Left colon (tissue), 2 donors: ENCODE measurements at regions not wholly inside any gene's neighbourhood (a gene's known extent, or its start where the extent isn't known, plus 50 kb on each side); places are given as distances from the start of the nearest gene placed in this dataset.

Experiments used
- ATAC-seq: fragments of 200-7000 bp; cut with Tn5 transposase; one replicate; pipeline ENCODE4 v1.9.1; 2020; ENCODE audit warnings: mild to moderate bottlenecking, moderate library complexity
- DNase-seq, 2 donors: peaks; one replicate each; pipeline ENCODE4 v3.0.0-alpha.2; 2020
- intact Hi-C, 2 donors: fragments of 100-400 bp; cut with DNase I in 1 of 2; cut with micrococcal nuclease in 1 of 2; formaldehyde crosslinking; loops; one replicate each; pipeline versions ENCODE4 v1.11.2 to v1.14.0; 2022; cut with DNase I, micrococcal nuclease
- microRNA-seq, 2 donors: library from miRNA; unstranded; fragments of <30 nt; microRNA quantifications; one replicate each; pipeline versions ENCODE4 v1.1.0 to v1.2.0, GENCODE V29; 2020
- donor health status: DM: no; HTN: no; CAD: no.
- donor health status: DM: yes; HTN: yes; CAD: no.

DNA sequence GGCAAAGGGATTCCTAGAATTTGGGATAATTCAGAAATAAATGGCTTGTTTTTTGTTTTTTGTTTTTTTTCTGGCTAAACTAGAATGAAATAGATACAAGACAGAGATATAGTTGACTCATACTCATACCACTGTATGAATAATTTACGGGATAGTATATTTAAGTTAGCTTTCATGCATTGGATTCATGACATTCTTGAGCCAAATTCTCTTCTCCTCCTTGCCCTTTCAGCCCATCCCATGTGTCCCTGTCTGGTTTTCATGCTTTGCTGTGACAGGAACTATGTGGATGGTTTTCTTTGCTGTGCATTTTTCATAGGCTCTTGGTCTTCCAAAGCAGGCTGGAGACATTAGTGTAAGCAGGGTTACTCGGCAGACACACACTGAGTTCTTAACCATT, 66.6 kb upstream of the UMPS start:
- ATAC-seq (no peak), DNase-seq (no peak)
- intact Hi-C loops = no loop called here

GRCh38 chr3:124664804-124665203, 65.4 kb upstream of the UMPS start:
- ATAC-seq (no peak), DNase-seq (no peak)
- intact Hi-C loops = no loop called here

GRCh38 chr3:124666067-124666466, 64.2 kb upstream of the UMPS start:
- intact Hi-C loops = no loop called here
- DNase-seq (no peak), ATAC-seq (no peak)

DNA sequence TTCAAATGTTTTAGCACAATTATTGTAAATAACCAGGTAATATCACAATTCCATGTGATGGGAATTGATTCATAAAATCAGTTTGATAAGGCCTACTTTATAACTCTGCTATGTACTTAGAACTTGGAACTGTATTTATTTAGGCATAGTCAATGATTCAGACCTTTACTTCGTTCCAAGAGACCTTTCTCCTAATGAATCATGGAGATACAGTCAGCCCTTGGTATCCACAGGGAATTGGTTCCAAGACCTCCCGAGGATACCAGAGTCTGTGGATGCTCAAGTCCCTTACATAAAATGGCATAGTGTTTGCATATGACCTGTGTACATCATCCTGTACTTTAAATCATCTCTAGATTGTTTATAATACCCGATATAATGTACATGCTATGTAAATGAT, 60.8 kb upstream of the UMPS start:
- ATAC-seq (no peak), DNase-seq (no peak)
- intact Hi-C loops = no loop called here

- no peak for DNase-seq
- intact Hi-C loops = no loop called here
- no peak for ATAC-seq
Measured at GRCh38 chr3:124671106-124671505, 59.1 kb upstream of the UMPS start.

GRCh38 chr3:124674336-124674735, 55.9 kb upstream of the UMPS start:
- DNase-seq (no peak), ATAC-seq (no peak)
- intact Hi-C loops = no loop called here

DNA sequence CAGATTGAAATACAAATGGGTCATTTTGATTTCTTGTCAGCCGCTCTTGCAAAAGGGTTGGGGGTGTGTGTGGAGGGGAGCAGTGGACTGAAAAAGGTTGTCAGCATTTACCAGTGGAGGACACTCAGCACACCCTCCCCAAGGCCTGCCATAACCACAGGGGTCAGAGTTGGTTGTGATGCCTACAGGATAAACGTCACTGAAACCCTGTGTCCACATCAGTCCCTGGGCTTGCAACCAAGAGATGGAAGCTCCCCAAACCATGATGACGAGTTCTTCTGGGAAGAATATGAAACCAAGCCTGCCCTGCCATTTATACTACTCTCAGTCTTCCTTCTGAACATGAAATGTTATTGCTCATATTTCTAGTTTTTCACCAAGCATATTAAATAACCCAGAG, 54.0 kb upstream of the UMPS start:
- ATAC-seq (no peak), DNase-seq (no peak)
- intact Hi-C loops = no loop called here

GRCh38 chr3:124679048-124679638, 51.1 kb upstream of the UMPS start:
- ATAC-seq = no peak
- DNase-seq = no peak
- intact Hi-C loops = no loop called here

Small RNAs in the stretch of these regions (microRNA-seq; reads per million reads assigned to microRNA genes)
- 0 to 0.53 reads per million in 2 donors for gene MIR5002
- 0 reads per million in 2 donors for gene MIR6083
